ENCODE measurements at regions not wholly inside any gene's neighbourhood (a gene's known extent, or its start where the extent isn't known, plus 50 kb on each side); places are given as distances from the start of the nearest gene placed in this dataset.

DNA sequence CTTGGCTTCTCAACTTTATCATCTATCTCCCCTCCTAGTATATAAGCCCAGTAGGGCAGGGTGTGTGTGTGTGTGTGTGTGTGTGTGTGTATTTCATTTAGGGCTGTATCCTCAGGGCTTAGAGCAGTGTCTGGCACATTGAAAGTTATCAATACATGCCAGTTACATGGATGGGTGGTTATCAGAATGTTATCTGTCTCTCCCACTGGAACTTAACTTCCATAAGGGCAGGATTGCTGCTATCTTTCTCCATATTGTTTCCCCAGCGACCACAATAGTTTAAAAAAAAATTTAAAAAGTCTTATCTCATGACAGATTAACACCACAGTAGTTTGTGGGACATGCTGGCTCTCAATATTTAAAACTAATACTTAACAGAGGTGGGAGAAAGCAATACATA, 488.9 kb downstream of the PLCL1 start:
- Histone ChIP-seq H3K27ac (ENCODE audit: low read length) (no peak overlapping the region), H2AFZ (ENCODE audit: low read length) (no peak overlapping the region), H3K4me3 (ENCODE audit: low read length) (no peak overlapping the region), H3K36me3 (replicated peaks; ENCODE audit: insufficient read depth, low read length) (no peaks in the 10 kb centered on the region), H3K27me3 (replicated peaks; ENCODE audit: insufficient read depth, low read length) (no peaks in the 10 kb centered on the region), H3K9ac (ENCODE audit: low read length) (no peak overlapping the region), H3K9me3 (replicated peaks; ENCODE audit: insufficient read depth, low read length) (no peaks in the 10 kb centered on the region), H3F3A (ENCODE audit: insufficient read depth, low read length) (no peaks in the 10 kb centered on the region), H3K79me2 (ENCODE audit: low read length) (no peaks in the 10 kb centered on the region), H3K4me2 (ENCODE audit: low read depth, low read length) (no peak overlapping the region), H3K9me2 (replicated peaks; ENCODE audit: insufficient read depth, low read length) (no peaks in the 10 kb centered on the region), H4K20me1 (ENCODE audit: insufficient read depth, low read length) (no peaks in the 10 kb centered on the region), H3K4me1 (ENCODE audit: low read length) (no peaks in the 10 kb centered on the region)
- DNase-seq = no peak
- TF ChIP-seq EZH2phosphoT487 (IDR thresholded peaks at IDR 0.05; ENCODE audit: low read length) (no peak), EZH2 (optimal IDR thresholded peaks at IDR 0.05; ENCODE audit: low read depth, low read length) (no peak)
- TF ChIP-seq, protein P1, sequence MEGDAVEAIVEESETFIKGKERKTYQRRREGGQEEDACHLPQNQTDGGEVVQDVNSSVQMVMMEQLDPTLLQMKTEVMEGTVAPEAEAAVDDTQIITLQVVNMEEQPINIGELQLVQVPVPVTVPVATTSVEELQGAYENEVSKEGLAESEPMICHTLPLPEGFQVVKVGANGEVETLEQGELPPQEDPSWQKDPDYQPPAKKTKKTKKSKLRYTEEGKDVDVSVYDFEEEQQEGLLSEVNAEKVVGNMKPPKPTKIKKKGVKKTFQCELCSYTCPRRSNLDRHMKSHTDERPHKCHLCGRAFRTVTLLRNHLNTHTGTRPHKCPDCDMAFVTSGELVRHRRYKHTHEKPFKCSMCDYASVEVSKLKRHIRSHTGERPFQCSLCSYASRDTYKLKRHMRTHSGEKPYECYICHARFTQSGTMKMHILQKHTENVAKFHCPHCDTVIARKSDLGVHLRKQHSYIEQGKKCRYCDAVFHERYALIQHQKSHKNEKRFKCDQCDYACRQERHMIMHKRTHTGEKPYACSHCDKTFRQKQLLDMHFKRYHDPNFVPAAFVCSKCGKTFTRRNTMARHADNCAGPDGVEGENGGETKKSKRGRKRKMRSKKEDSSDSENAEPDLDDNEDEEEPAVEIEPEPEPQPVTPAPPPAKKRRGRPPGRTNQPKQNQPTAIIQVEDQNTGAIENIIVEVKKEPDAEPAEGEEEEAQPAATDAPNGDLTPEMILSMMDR (IDR thresholded peaks at IDR 0.05; ENCODE audit: low read length) = no peak

DNA sequence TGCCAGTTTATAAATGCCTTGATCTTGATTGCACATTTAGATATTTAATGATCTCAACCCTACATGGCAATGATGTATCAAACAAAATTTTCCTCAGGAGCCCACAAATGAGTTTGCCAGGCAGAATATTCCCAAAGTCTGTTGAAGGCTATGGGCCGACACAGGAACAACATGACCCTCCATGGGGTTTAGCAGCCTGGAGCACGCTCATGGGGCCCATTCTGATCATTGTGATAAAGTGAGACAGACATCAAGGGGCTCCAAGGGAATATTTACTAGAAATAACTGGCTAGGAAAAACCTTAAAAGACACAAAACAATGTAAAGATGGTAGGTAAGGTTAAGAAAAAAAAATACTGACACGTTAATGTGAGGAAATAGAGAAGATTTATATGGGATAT, 485.4 kb downstream of the PLCL1 start:
- H4K20me1 ChIP-seq (ENCODE audit: insufficient read depth, low read length) = no peaks in the 10 kb centered on the region
- H3F3A ChIP-seq (ENCODE audit: insufficient read depth, low read length) = no peaks in the 10 kb centered on the region
- no peak overlapping the region for H3K4me3 ChIP-seq (ENCODE audit: low read length)
- no peaks in the 10 kb centered on the region for H3K27me3 ChIP-seq (replicated peaks; ENCODE audit: insufficient read depth, low read length)
- no peak overlapping the region for H3K4me2 ChIP-seq (ENCODE audit: low read depth, low read length)
- H3K79me2 ChIP-seq (ENCODE audit: low read length) = no peaks in the 10 kb centered on the region
- no peak overlapping the region for H3K9ac ChIP-seq (ENCODE audit: low read length)
- H3K9me2 ChIP-seq (replicated peaks; ENCODE audit: insufficient read depth, low read length) = no peaks in the 10 kb centered on the region
- H3K27ac ChIP-seq (ENCODE audit: low read length) = no peak overlapping the region
- no peaks in the 10 kb centered on the region for H3K36me3 ChIP-seq (replicated peaks; ENCODE audit: insufficient read depth, low read length)
- DNase-seq = no peak
- no peaks in the 10 kb centered on the region for H3K4me1 ChIP-seq (ENCODE audit: low read length)
- no peak overlapping the region for H2AFZ ChIP-seq (ENCODE audit: low read length)
- TF ChIP-seq EZH2 (optimal IDR thresholded peaks at IDR 0.05; ENCODE audit: low read depth, low read length) (no peak), EZH2phosphoT487 (IDR thresholded peaks at IDR 0.05; ENCODE audit: low read length) (no peak)
- TF ChIP-seq, protein P1 (IDR thresholded peaks at IDR 0.05; ENCODE audit: low read length) = no peak
- H3K9me3 ChIP-seq (replicated peaks; ENCODE audit: insufficient read depth, low read length) = no peaks in the 10 kb centered on the region

- H2AFZ ChIP-seq (ENCODE audit: low read length) = no peak overlapping the region
- H3K4me2 ChIP-seq (ENCODE audit: low read depth, low read length) = no peak overlapping the region
- no peaks in the 10 kb centered on the region for H3F3A ChIP-seq (ENCODE audit: insufficient read depth, low read length)
- H3K9me3 ChIP-seq (replicated peaks; ENCODE audit: insufficient read depth, low read length) = no peaks in the 10 kb centered on the region
- no peaks in the 10 kb centered on the region for H3K27me3 ChIP-seq (replicated peaks; ENCODE audit: insufficient read depth, low read length)
- no peaks in the 10 kb centered on the region for H3K79me2 ChIP-seq (ENCODE audit: low read length)
- no peaks in the 10 kb centered on the region for H3K4me1 ChIP-seq (ENCODE audit: low read length)
- no peak for DNase-seq
- no peaks in the 10 kb centered on the region for H4K20me1 ChIP-seq (ENCODE audit: insufficient read depth, low read length)
- no peak overlapping the region for H3K4me3 ChIP-seq (ENCODE audit: low read length)
- no peak overlapping the region for H3K9ac ChIP-seq (ENCODE audit: low read length)
- H3K27ac ChIP-seq (ENCODE audit: low read length) = no peak overlapping the region
- H3K36me3 ChIP-seq (replicated peaks; ENCODE audit: insufficient read depth, low read length) = no peaks in the 10 kb centered on the region
- H3K9me2 ChIP-seq (replicated peaks; ENCODE audit: insufficient read depth, low read length) = no peaks in the 10 kb centered on the region
- TF ChIP-seq, protein P1 (IDR thresholded peaks at IDR 0.05; ENCODE audit: low read length) = no peak
- no peak for TF ChIP-seq EZH2phosphoT487 (IDR thresholded peaks at IDR 0.05; ENCODE audit: low read length)
- no peak for TF ChIP-seq EZH2 (optimal IDR thresholded peaks at IDR 0.05; ENCODE audit: low read depth, low read length)
Measured at GRCh38 chr2:198287706-198288105, 483.3 kb downstream of the PLCL1 start.
